ENCODE measurements at regions not wholly inside any gene's neighbourhood (a gene's known extent, or its start where the extent isn't known, plus 50 kb on each side); places are given as distances from the start of the nearest gene placed in this dataset.

DNA sequence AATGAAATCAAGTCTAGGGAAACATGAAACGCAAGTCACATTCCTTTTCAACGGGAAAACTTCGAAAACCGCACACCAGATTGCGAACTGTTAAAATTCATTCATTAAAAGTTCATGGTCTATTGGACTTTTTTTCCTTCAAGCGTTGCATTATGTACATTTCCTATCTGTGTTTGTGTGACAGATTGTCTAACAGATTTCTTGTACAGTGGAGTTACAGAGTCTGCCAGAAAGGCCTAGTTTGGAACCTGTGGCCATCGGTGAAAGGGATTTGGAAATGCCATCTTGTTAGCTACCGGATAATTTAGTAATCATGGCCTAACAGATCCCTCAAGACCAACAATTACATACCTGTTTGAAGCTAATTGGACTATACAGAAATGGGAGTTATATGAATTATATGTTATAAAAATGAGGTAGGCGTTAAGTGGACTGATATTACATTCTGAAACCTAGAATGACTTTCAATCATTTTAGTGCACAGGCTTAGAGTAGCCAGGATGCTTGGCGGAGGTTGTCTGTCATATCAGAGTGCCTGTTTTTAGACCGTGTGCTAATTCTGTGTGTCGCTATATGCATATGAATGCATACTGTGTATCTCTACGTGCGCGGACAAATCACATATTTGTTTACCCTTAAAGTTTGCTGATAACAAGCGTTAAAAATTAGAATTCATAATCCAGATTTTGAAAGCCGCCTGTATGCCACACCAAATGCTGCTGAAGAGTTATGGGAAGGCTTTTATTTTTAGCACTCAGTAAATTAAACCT lies 885.4 kb upstream of the RBFOX1 start:
- TF ChIP-seq POLR2A (IDR thresholded peaks at IDR 0.05; ENCODE audit: borderline replicate concordance, extremely low read depth, insufficient read depth, insufficient read length) (no peak), EZH2phosphoT487 (IDR thresholded peaks at IDR 0.05; ENCODE audit: borderline replicate concordance) (no peak), EZH2 (IDR thresholded peaks at IDR 0.05) (no peak), POLR2AphosphoS5 (IDR thresholded peaks at IDR 0.05; ENCODE audit: low read depth, low read length) (no peak)
- TF ChIP-seq, protein P1, sequence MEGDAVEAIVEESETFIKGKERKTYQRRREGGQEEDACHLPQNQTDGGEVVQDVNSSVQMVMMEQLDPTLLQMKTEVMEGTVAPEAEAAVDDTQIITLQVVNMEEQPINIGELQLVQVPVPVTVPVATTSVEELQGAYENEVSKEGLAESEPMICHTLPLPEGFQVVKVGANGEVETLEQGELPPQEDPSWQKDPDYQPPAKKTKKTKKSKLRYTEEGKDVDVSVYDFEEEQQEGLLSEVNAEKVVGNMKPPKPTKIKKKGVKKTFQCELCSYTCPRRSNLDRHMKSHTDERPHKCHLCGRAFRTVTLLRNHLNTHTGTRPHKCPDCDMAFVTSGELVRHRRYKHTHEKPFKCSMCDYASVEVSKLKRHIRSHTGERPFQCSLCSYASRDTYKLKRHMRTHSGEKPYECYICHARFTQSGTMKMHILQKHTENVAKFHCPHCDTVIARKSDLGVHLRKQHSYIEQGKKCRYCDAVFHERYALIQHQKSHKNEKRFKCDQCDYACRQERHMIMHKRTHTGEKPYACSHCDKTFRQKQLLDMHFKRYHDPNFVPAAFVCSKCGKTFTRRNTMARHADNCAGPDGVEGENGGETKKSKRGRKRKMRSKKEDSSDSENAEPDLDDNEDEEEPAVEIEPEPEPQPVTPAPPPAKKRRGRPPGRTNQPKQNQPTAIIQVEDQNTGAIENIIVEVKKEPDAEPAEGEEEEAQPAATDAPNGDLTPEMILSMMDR (IDR thresholded peaks at IDR 0.05 in 2 of 3, conservative IDR thresholded peaks at IDR 0.05 in 1 of 3; ENCODE audit: borderline replicate concordance in 1 of 3, insufficient read depth in 1 of 3, low read depth in 2 of 3, low read length in 2 of 3) = no peak
- TF ChIP-seq, protein P2, sequence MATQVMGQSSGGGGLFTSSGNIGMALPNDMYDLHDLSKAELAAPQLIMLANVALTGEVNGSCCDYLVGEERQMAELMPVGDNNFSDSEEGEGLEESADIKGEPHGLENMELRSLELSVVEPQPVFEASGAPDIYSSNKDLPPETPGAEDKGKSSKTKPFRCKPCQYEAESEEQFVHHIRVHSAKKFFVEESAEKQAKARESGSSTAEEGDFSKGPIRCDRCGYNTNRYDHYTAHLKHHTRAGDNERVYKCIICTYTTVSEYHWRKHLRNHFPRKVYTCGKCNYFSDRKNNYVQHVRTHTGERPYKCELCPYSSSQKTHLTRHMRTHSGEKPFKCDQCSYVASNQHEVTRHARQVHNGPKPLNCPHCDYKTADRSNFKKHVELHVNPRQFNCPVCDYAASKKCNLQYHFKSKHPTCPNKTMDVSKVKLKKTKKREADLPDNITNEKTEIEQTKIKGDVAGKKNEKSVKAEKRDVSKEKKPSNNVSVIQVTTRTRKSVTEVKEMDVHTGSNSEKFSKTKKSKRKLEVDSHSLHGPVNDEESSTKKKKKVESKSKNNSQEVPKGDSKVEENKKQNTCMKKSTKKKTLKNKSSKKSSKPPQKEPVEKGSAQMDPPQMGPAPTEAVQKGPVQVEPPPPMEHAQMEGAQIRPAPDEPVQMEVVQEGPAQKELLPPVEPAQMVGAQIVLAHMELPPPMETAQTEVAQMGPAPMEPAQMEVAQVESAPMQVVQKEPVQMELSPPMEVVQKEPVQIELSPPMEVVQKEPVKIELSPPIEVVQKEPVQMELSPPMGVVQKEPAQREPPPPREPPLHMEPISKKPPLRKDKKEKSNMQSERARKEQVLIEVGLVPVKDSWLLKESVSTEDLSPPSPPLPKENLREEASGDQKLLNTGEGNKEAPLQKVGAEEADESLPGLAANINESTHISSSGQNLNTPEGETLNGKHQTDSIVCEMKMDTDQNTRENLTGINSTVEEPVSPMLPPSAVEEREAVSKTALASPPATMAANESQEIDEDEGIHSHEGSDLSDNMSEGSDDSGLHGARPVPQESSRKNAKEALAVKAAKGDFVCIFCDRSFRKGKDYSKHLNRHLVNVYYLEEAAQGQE (IDR thresholded peaks at IDR 0.05; ENCODE audit: low read depth) = no peak
